ENCODE measurements at regions not wholly inside any gene's neighbourhood (a gene's known extent, or its start where the extent isn't known, plus 50 kb on each side); places are given as distances from the start of the nearest gene placed in this dataset.
A peak's percentile ranks its signal among the peaks of the same experiment; 100 is the strongest.

GRCh38 chr13:108156749-108157148 is 58.6 kb downstream of the LIG4 start:
- Mint-ChIP-seq H3K27ac (peak overlapping the region in 1 of 6 donors; percentile 49), H3K4me3 (no peak overlapping the region), H3K27me3 (peaks cover 14 to 18% (median 17%) of the 10 kb centered on the region in 3 donors), H3K9me3 (peaks cover 0 to 15% (median 9%) of the 10 kb centered on the region in 7 donors), H3K4me1 (no peaks in the 10 kb centered on the region), H3K36me3 (no peaks in the 10 kb centered on the region)
- DNase-seq (no peak), ATAC-seq (ENCODE audit: low read depth in 2 of 2) (no peak)

GRCh38 chr13:108155185-108156106 is 59.9 kb downstream of the LIG4 start:
- peaks cover 14 to 29% (median 26%) of the 10 kb centered on the region in 3 donors for H3K27me3 Mint-ChIP-seq
- H3K36me3 Mint-ChIP-seq, result peaks cover 0 to 9% of the 10 kb centered on the region in 2 donors
- H3K4me1 Mint-ChIP-seq, result no peaks in the 10 kb centered on the region
- ATAC-seq (ENCODE audit: low read depth in 2 of 2), result peak; percentile 27 to 40
- peaks cover 0 to 19% (median 13%) of the 10 kb centered on the region in 7 donors for H3K9me3 Mint-ChIP-seq
- no peak overlapping the region for H3K27ac Mint-ChIP-seq
- H3K4me3 Mint-ChIP-seq, result no peak overlapping the region
- peak; percentile 37 for DNase-seq

- H3K4me3 Mint-ChIP-seq, result no peak overlapping the region
- no peak for DNase-seq
- H3K27ac Mint-ChIP-seq, result no peak overlapping the region
- peaks cover 0 to 9% of the 10 kb centered on the region in 2 donors for H3K36me3 Mint-ChIP-seq
- H3K27me3 Mint-ChIP-seq, result peaks cover 15 to 29% (median 27%) of the 10 kb centered on the region in 3 donors
- ATAC-seq (ENCODE audit: low read depth in 2 of 2), result no peak
- H3K4me1 Mint-ChIP-seq, result no peaks in the 10 kb centered on the region
- peaks cover 0 to 19% (median 13%) of the 10 kb centered on the region in 7 donors for H3K9me3 Mint-ChIP-seq
Observed at GRCh38 chr13:108154421-108154858, 60.9 kb downstream of the LIG4 start.

GRCh38 chr13:108146642-108147041 is 68.7 kb downstream of the LIG4 start:
- DNase-seq (no peak), ATAC-seq (ENCODE audit: low read depth in 2 of 2) (no peak)
- H3K27me3 Mint-ChIP-seq, result peaks cover 19 to 36% (median 32%) of the 10 kb centered on the region in 3 donors
- no peak overlapping the region for H3K27ac Mint-ChIP-seq
- no peak overlapping the region for H3K4me3 Mint-ChIP-seq
- H3K36me3 Mint-ChIP-seq, result peaks cover 0 to 17% of the 10 kb centered on the region in 2 donors
- H3K4me1 Mint-ChIP-seq, result no peaks in the 10 kb centered on the region
- peaks cover 3 to 10% (median 5%) of the 10 kb centered on the region in 7 donors for H3K9me3 Mint-ChIP-seq

- no peaks in the 10 kb centered on the region for H3K4me1 Mint-ChIP-seq
- peaks cover 20 to 26% (median 23%) of the 10 kb centered on the region in 3 donors for H3K27me3 Mint-ChIP-seq
- no peak overlapping the region for H3K4me3 Mint-ChIP-seq
- peaks cover 0 to 8% (median 3%) of the 10 kb centered on the region in 7 donors for H3K9me3 Mint-ChIP-seq
- H3K36me3 Mint-ChIP-seq, result peaks cover 0 to 5% of the 10 kb centered on the region in 2 donors
- no peak overlapping the region for H3K27ac Mint-ChIP-seq
- no peak for ATAC-seq (ENCODE audit: low read depth in 2 of 2)
- no peak for DNase-seq
Observed at GRCh38 chr13:108142702-108143436, 72.5 kb downstream of the LIG4 start.

GRCh38 chr13:108137176-108137575 is 78.2 kb downstream of the LIG4 start:
- peaks cover 14 to 30% (median 18%) of the 10 kb centered on the region in 3 donors for H3K27me3 Mint-ChIP-seq
- H3K4me3 Mint-ChIP-seq, result no peak overlapping the region
- H3K36me3 Mint-ChIP-seq, result no peaks in the 10 kb centered on the region
- H3K9me3 Mint-ChIP-seq, result no peaks in the 10 kb centered on the region
- ATAC-seq (ENCODE audit: low read depth in 2 of 2), result no peak
- no peak for DNase-seq
- H3K4me1 Mint-ChIP-seq, result no peaks in the 10 kb centered on the region
- H3K27ac Mint-ChIP-seq, result no peak overlapping the region

GRCh38 chr13:108127406-108127805 is 87.9 kb downstream of the LIG4 start:
- H3K27ac Mint-ChIP-seq, result no peak overlapping the region
- peaks cover 0 to 7% of the 10 kb centered on the region in 2 donors for H3K36me3 Mint-ChIP-seq
- H3K4me3 Mint-ChIP-seq, result no peak overlapping the region
- ATAC-seq (ENCODE audit: low read depth in 2 of 2) (no peak), DNase-seq (no peak)
- H3K4me1 Mint-ChIP-seq, result no peaks in the 10 kb centered on the region
- peaks cover 3 to 35% (median 7%) of the 10 kb centered on the region in 3 donors for H3K27me3 Mint-ChIP-seq
- H3K9me3 Mint-ChIP-seq, result peaks cover 0 to 4% (median 0%) of the 10 kb centered on the region in 7 donors

GRCh38 chr13:108126056-108126455 is 89.3 kb downstream of the LIG4 start:
- H3K36me3 Mint-ChIP-seq, result peaks cover 0 to 7% of the 10 kb centered on the region in 2 donors
- H3K4me1 Mint-ChIP-seq, result no peaks in the 10 kb centered on the region
- no peak overlapping the region for H3K4me3 Mint-ChIP-seq
- H3K27me3 Mint-ChIP-seq, result peaks cover 3 to 37% (median 8%) of the 10 kb centered on the region in 3 donors
- no peak for ATAC-seq (ENCODE audit: low read depth in 2 of 2)
- H3K9me3 Mint-ChIP-seq, result peaks cover 0 to 4% (median 0%) of the 10 kb centered on the region in 7 donors
- H3K27ac Mint-ChIP-seq, result no peak overlapping the region
- DNase-seq, result no peak

- no peak for DNase-seq
- ATAC-seq (ENCODE audit: low read depth in 2 of 2), result no peak
- Mint-ChIP-seq H3K27me3 (peaks cover 0 to 16% (median 10%) of the 10 kb centered on the region in 3 donors), H3K9me3 (peaks cover 0 to 4% (median 0%) of the 10 kb centered on the region in 7 donors), H3K36me3 (no peaks in the 10 kb centered on the region), H3K4me3 (peak overlapping the region in 1 of 8 donors; percentile 30), H3K4me1 (no peaks in the 10 kb centered on the region), H3K27ac (no peak overlapping the region)
Observed at GRCh38 chr13:108121406-108121805, 93.9 kb downstream of the LIG4 start.

- DNase-seq (no peak), ATAC-seq (ENCODE audit: low read depth in 2 of 2) (no peak)
- Mint-ChIP-seq H3K9me3 (peaks cover 0 to 4% (median 0%) of the 10 kb centered on the region in 7 donors), H3K36me3 (no peaks in the 10 kb centered on the region), H3K4me1 (no peaks in the 10 kb centered on the region), H3K27me3 (peaks cover 0 to 16% (median 10%) of the 10 kb centered on the region in 3 donors), H3K4me3 (no peak overlapping the region), H3K27ac (no peak overlapping the region)
Observed at GRCh38 chr13:108120856-108121255, 94.5 kb downstream of the LIG4 start.

- Mint-ChIP-seq H3K4me3 (no peak overlapping the region), H3K36me3 (no peaks in the 10 kb centered on the region), H3K4me1 (no peaks in the 10 kb centered on the region), H3K27ac (no peak overlapping the region), H3K9me3 (peaks cover 0 to 5% (median under 1%) of the 10 kb centered on the region in 7 donors), H3K27me3 (peaks cover 0 to 16% (median 10%) of the 10 kb centered on the region in 3 donors)
- ATAC-seq (ENCODE audit: low read depth in 2 of 2) (no peak), DNase-seq (no peak)
Observed at GRCh38 chr13:108120302-108120701, 95.0 kb downstream of the LIG4 start.

GRCh38 chr13:108115738-108116137 is 99.6 kb downstream of the LIG4 start:
- no peaks in the 10 kb centered on the region for H3K4me1 Mint-ChIP-seq
- no peak overlapping the region for H3K27ac Mint-ChIP-seq
- peaks cover 0 to 16% (median 8%) of the 10 kb centered on the region in 7 donors for H3K9me3 Mint-ChIP-seq
- H3K4me3 Mint-ChIP-seq, result no peak overlapping the region
- peaks cover 2 to 5% (median 4%) of the 10 kb centered on the region in 3 donors for H3K27me3 Mint-ChIP-seq
- DNase-seq (no peak), ATAC-seq (ENCODE audit: low read depth in 2 of 2) (no peak)
- H3K36me3 Mint-ChIP-seq, result no peaks in the 10 kb centered on the region

GRCh38 chr13:108113407-108113806 is 101.9 kb downstream of the LIG4 start:
- ATAC-seq (ENCODE audit: low read depth in 2 of 2) (no peak), DNase-seq (no peak)
- Mint-ChIP-seq H3K27me3 (peaks cover 0 to 4% (median 0%) of the 10 kb centered on the region in 3 donors), H3K4me3 (no peak overlapping the region), H3K9me3 (peaks cover 0 to 16% (median 4%) of the 10 kb centered on the region in 7 donors), H3K27ac (no peak overlapping the region), H3K36me3 (no peaks in the 10 kb centered on the region), H3K4me1 (no peaks in the 10 kb centered on the region)
